Ovary (tissue), 7 donors: ENCODE measurements at regions not wholly inside any gene's neighbourhood (a gene's known extent, or its start where the extent isn't known, plus 50 kb on each side); places are given as distances from the start of the nearest gene placed in this dataset.

Experiments used
- DNase-seq, 5 donors: peaks; one replicate each; pipeline ENCODE4 v3.0.0-alpha.2; 2019 to 2020
- H3K27ac ChIP-seq, 2 donors: fragments of 200-600 bp; one replicate each; pipeline versions ENCODE4 v1.5.1 to v1.8.0; 2019 to 2022
- H3K27me3 ChIP-seq: fragments of 200-600 bp; one replicate; pipeline ENCODE4 v1.8.0; 2022
- H3K36me3 ChIP-seq: fragments of 200-600 bp; sonication (generic); one replicate; pipeline ENCODE4 v1.5.1; 2019
- H3K4me1 ChIP-seq: one replicate; pipeline ENCODE4 v1.8.1; 2013; ENCODE audit warnings: mild to moderate bottlenecking, moderate library complexity; ENCODE audit not compliant: insufficient read depth
- H3K4me3 ChIP-seq: fragments of 200-600 bp; sonication (generic); one replicate; pipeline ENCODE4 v1.5.1; 2017
- H3K9me3 ChIP-seq, 2 donors: fragments of 200-600 bp in 1 of 2; sonication (generic) in 1 of 2; one replicate each; pipeline versions ENCODE4 v1.5.1 to v1.8.1; 2013 to 2019; ENCODE audit warnings: mild to moderate bottlenecking in 1 of 2, moderate library complexity in 1 of 2
- EP300 ChIP-seq: sonication (generic); formaldehyde crosslinking; IDR thresholded peaks from one replicate; pipeline ENCODE4 v1.6.1; 2017; ENCODE audit warnings: antibody characterized with exemption
- POLR2A ChIP-seq: fragments of 450-650 bp; IDR thresholded peaks from one replicate; pipeline ENCODE4 v1.6.1; 2017; ENCODE audit warnings: antibody characterized with exemption, mild to moderate bottlenecking, moderate library complexity
- WGBS, 3 donors: extraction: QIAGEN DNeasy Blood & Tissue Kit in 1 of 3; methylation state at CpG; one replicate each; pipeline versions ENCODE4 v1.1.5 to v1.1.7; 2013 to 2017; 5-methylcytosine and 5-hydroxymethylcytosine counted together
- intact Hi-C, 4 donors: fragments of 100-400 bp; cut with DNase I; formaldehyde crosslinking; loops; one replicate each; pipeline versions ENCODE4 v1.11.0 to v1.15.1; 2022 to 2023
- TF ChIP-seq, protein P1 (sequence below), 3 donors: fragments of 450-650 bp in 2 of 3; fragments of 200-600 bp in 1 of 3; IDR thresholded peaks; one replicate each; pipeline versions ENCODE4 v1.5.1 to v1.8.0; 2016 to 2022; ENCODE audit warnings: antibody characterized with exemption in 3 of 3, mild to moderate bottlenecking in 1 of 3
- donor health status: DM: no; HTN: no; CAD: no; lungs with moderate emphysema.
- donor health status: DM: no; HTN: no; CAD: no.
- donor health status: Bipolar disorder and iron deficiency.
- donor health status: DM: no; HTN: no; CAD: no.
- donor health status: DM: yes; HTN: yes; CAD: no.

DNA sequence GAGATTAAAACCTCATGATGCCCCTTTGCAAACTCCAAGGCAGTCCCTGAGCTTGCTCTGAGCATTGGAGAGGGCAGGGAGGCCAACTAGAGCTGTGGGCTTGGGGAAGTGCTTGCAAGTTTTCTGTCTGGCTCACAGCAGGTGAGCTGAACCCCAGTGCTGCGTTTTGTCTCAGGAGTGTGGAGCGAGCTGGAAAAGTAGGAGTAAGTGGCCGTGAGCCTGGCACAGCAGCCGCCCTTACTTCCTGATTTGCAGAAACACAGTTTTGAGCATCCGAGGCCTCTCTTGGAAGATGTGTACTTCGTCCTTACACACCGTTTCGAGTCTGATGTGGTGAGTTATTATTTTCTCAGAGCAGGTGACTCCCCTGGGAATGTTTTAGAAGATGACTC lies 221.2 kb upstream of the C1orf174 start:
- H3K9me3 ChIP-seq = no peaks in the 10 kb centered on the region
- intact Hi-C loops = no loop called here
- TF ChIP-seq, protein P1, sequence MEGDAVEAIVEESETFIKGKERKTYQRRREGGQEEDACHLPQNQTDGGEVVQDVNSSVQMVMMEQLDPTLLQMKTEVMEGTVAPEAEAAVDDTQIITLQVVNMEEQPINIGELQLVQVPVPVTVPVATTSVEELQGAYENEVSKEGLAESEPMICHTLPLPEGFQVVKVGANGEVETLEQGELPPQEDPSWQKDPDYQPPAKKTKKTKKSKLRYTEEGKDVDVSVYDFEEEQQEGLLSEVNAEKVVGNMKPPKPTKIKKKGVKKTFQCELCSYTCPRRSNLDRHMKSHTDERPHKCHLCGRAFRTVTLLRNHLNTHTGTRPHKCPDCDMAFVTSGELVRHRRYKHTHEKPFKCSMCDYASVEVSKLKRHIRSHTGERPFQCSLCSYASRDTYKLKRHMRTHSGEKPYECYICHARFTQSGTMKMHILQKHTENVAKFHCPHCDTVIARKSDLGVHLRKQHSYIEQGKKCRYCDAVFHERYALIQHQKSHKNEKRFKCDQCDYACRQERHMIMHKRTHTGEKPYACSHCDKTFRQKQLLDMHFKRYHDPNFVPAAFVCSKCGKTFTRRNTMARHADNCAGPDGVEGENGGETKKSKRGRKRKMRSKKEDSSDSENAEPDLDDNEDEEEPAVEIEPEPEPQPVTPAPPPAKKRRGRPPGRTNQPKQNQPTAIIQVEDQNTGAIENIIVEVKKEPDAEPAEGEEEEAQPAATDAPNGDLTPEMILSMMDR (IDR thresholded peaks at IDR 0.05) = no peak
- TF ChIP-seq EP300 = no peak
- no peak for TF ChIP-seq POLR2A
- no peaks in the 10 kb centered on the region for H3K4me1 ChIP-seq
- no peak overlapping the region for H3K4me3 ChIP-seq
- no peaks in the 10 kb centered on the region for H3K27me3 ChIP-seq
- H3K27ac ChIP-seq = no peak overlapping the region
- H3K36me3 ChIP-seq = no peaks in the 10 kb centered on the region
- no peak for DNase-seq
- 73 to 77% (median 73%) methylated on average over 8 of the region's 8 CpGs for WGBS, 3 donors

- WGBS, 3 donors = 65 to 76% (median 69%) methylated on average over 20 of the region's 20 CpGs
- Histone ChIP-seq H3K9me3 (no peaks in the 10 kb centered on the region), H3K27ac (no peak overlapping the region), H3K4me1 (no peaks in the 10 kb centered on the region), H3K36me3 (no peaks in the 10 kb centered on the region), H3K4me3 (no peak overlapping the region), H3K27me3 (no peaks in the 10 kb centered on the region)
- DNase-seq = no peak
- TF ChIP-seq, protein P1 (IDR thresholded peaks at IDR 0.05) = no peak
- TF ChIP-seq EP300 (no peak), POLR2A (no peak)
- intact Hi-C loops = no loop called here
Observed at GRCh38 chr1:4121834-4122512, 221.9 kb upstream of the C1orf174 start.

DNA sequence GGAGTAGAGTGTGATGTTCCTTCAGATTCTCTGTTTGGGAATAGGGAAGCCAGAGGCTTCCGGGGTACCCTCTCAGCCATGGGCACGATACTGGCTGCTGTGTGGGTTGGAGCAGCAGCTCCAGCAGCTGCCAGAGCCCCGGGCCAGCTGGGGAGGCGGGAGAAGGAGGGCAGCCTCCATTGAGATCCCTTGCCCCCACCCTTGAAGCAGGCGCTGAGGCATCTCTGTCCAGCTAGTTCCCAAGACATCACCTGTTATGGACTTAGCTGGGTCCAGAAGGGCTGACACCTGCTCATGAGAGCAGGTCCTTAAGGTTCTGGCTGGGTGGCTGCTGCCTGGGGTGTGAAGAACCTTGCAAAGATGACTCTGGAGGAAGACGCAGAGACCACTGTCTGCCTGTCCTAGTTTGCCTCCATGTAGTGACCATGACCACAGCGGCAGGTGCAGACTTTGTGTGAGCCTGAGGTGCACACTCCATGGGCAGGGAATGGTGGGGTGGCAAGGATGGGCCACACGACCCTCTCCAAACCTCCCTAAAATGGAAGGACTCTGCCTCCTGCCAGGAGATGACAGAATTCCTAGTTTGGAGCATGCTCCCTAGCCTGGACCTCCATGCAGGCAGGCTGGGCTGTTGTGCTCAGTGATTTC lies 222.6 kb upstream of the C1orf174 start:
- Histone ChIP-seq H3K27ac (no peak overlapping the region), H3K4me1 (no peaks in the 10 kb centered on the region), H3K4me3 (no peak overlapping the region), H3K36me3 (no peaks in the 10 kb centered on the region), H3K27me3 (no peaks in the 10 kb centered on the region), H3K9me3 (no peaks in the 10 kb centered on the region)
- intact Hi-C loops = no loop called here
- TF ChIP-seq EP300 = no peak
- no peak for DNase-seq
- WGBS, 3 donors = 73 to 83% (median 76%) methylated on average over 8 of the region's 8 CpGs

DNA sequence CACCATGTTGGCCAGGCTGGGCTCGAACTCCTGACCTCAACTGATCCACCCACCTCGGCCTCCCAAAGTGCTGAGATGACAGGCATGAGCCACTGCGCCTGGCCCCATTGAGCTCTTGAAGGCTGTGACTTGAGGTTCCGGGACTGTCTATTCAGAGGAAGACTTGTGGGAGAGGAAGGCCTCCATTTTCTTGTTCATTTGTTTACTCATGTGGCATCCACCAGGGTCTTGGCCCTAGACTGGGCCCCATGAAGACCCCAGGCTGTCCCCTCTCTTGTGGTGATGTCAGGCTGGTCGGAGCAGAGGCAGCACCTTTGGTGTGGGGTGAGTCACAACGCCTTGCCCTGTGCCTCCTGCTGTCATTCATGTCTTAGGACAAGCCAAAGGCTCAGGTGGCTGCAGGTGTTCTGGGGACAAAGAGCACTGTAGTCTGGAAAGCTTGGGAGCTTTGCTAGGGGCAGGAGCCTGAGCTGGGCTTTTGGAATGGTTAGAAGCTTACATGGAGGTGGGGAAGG lies 224.6 kb upstream of the C1orf174 start:
- Histone ChIP-seq H3K9me3 (no peaks in the 10 kb centered on the region), H3K4me1 (no peaks in the 10 kb centered on the region), H3K4me3 (no peak overlapping the region), H3K27ac (no peak overlapping the region), H3K36me3 (no peaks in the 10 kb centered on the region), H3K27me3 (no peaks in the 10 kb centered on the region)
- WGBS, 3 donors = 80 to 89% (median 84%) methylated on average over 6 of the region's 6 CpGs
- TF ChIP-seq EP300 (no peak), POLR2A (no peak)
- TF ChIP-seq, protein P1 (IDR thresholded peaks at IDR 0.05) = no peak
- intact Hi-C loops = no loop called here
- no peak for DNase-seq

GRCh38 chr1:4126251-4126650 lies 226.2 kb upstream of the C1orf174 start:
- no peak overlapping the region for H3K27ac ChIP-seq
- no peaks in the 10 kb centered on the region for H3K4me1 ChIP-seq
- DNase-seq = no peak
- intact Hi-C loops = no loop called here
- H3K4me3 ChIP-seq = no peak overlapping the region
- no peak for TF ChIP-seq EP300
- no peak for TF ChIP-seq POLR2A
- TF ChIP-seq, protein P1 (IDR thresholded peaks at IDR 0.05) = no peak
- H3K9me3 ChIP-seq = no peaks in the 10 kb centered on the region
- WGBS, 3 donors = 83 to 89% (median 86%) methylated on average over 9 of the region's 9 CpGs
- H3K36me3 ChIP-seq = no peaks in the 10 kb centered on the region
- H3K27me3 ChIP-seq = no peaks in the 10 kb centered on the region
